ENCODE measurements at regions not wholly inside any gene's neighbourhood (a gene's known extent, or its start where the extent isn't known, plus 50 kb on each side); places are given as distances from the start of the nearest gene placed in this dataset.

GRCh38 chrX:9362363-9362928, 102.4 kb upstream of the TBL1X start:
- Histone ChIP-seq H3K79me2 (replicated peaks; ENCODE audit: insufficient read depth) (no peaks in the 10 kb centered on the region), H3F3A (replicated peaks; ENCODE audit: low read depth) (no peaks in the 10 kb centered on the region), H3K4me1 (ENCODE audit: insufficient read depth) (no peaks in the 10 kb centered on the region), H3K36me3 (ENCODE audit: insufficient read depth) (no peaks in the 10 kb centered on the region), H2AFZ (no peak overlapping the region), H3K9me2 (ENCODE audit: insufficient read depth) (no peaks in the 10 kb centered on the region), H3K4me3 (no peak overlapping the region), H4K20me1 (replicated peaks; ENCODE audit: insufficient read depth) (no peaks in the 10 kb centered on the region), H3K4me2 (no peak overlapping the region), H3K27ac (ENCODE audit: low read depth) (no peak overlapping the region), H3K27me3 (ENCODE audit: insufficient read depth) (no peaks in the 10 kb centered on the region)
- Mint-ChIP-seq H3K4me3 (no peak overlapping the region), H3K36me3 (ENCODE audit: low read depth) (no peaks in the 10 kb centered on the region), H3K27ac (no peak overlapping the region), H3K4me1 (no peaks in the 10 kb centered on the region), H3K9me3 (no peaks in the 10 kb centered on the region), H3K27me3 (ENCODE audit: insufficient read depth, low read depth, poor library complexity) (peaks cover 2% of the 10 kb centered on the region)
- ATAC-seq (no peak), DNase-seq (ENCODE audit: low spot score) (no peak)
- TF ChIP-seq CREB1 (CRISPR knock-in tag; IDR thresholded peaks at IDR 0.05; ENCODE audit: low read depth): no peak
- no peak for TF ChIP-seq EZH2 (IDR thresholded peaks at IDR 0.05; ENCODE audit: low read depth, unreplicated experiment)
- TF ChIP-seq EZH2phosphoT487 (IDR thresholded peaks at IDR 0.05; ENCODE audit: unreplicated experiment): no peak
- no peak for TF ChIP-seq STAT1 (IDR thresholded peaks at IDR 0.05; ENCODE audit: unreplicated experiment)
- TF ChIP-seq, protein P1, sequence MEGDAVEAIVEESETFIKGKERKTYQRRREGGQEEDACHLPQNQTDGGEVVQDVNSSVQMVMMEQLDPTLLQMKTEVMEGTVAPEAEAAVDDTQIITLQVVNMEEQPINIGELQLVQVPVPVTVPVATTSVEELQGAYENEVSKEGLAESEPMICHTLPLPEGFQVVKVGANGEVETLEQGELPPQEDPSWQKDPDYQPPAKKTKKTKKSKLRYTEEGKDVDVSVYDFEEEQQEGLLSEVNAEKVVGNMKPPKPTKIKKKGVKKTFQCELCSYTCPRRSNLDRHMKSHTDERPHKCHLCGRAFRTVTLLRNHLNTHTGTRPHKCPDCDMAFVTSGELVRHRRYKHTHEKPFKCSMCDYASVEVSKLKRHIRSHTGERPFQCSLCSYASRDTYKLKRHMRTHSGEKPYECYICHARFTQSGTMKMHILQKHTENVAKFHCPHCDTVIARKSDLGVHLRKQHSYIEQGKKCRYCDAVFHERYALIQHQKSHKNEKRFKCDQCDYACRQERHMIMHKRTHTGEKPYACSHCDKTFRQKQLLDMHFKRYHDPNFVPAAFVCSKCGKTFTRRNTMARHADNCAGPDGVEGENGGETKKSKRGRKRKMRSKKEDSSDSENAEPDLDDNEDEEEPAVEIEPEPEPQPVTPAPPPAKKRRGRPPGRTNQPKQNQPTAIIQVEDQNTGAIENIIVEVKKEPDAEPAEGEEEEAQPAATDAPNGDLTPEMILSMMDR (conservative IDR thresholded peaks at IDR 0.05; ENCODE audit: low read depth in 2 of 2): no peak
- no peak for TF ChIP-seq NANOG (IDR thresholded peaks at IDR 0.05; ENCODE audit: borderline replicate concordance)
- no peak for TF ChIP-seq ETS1 (IDR thresholded peaks at IDR 0.05)
- no peak for TF ChIP-seq ZNF114 (CRISPR knock-in tag; IDR thresholded peaks at IDR 0.05)
- no peak for TF ChIP-seq JUNB (IDR thresholded peaks at IDR 0.05; ENCODE audit: unreplicated experiment)
- TF ChIP-seq, protein P2, sequence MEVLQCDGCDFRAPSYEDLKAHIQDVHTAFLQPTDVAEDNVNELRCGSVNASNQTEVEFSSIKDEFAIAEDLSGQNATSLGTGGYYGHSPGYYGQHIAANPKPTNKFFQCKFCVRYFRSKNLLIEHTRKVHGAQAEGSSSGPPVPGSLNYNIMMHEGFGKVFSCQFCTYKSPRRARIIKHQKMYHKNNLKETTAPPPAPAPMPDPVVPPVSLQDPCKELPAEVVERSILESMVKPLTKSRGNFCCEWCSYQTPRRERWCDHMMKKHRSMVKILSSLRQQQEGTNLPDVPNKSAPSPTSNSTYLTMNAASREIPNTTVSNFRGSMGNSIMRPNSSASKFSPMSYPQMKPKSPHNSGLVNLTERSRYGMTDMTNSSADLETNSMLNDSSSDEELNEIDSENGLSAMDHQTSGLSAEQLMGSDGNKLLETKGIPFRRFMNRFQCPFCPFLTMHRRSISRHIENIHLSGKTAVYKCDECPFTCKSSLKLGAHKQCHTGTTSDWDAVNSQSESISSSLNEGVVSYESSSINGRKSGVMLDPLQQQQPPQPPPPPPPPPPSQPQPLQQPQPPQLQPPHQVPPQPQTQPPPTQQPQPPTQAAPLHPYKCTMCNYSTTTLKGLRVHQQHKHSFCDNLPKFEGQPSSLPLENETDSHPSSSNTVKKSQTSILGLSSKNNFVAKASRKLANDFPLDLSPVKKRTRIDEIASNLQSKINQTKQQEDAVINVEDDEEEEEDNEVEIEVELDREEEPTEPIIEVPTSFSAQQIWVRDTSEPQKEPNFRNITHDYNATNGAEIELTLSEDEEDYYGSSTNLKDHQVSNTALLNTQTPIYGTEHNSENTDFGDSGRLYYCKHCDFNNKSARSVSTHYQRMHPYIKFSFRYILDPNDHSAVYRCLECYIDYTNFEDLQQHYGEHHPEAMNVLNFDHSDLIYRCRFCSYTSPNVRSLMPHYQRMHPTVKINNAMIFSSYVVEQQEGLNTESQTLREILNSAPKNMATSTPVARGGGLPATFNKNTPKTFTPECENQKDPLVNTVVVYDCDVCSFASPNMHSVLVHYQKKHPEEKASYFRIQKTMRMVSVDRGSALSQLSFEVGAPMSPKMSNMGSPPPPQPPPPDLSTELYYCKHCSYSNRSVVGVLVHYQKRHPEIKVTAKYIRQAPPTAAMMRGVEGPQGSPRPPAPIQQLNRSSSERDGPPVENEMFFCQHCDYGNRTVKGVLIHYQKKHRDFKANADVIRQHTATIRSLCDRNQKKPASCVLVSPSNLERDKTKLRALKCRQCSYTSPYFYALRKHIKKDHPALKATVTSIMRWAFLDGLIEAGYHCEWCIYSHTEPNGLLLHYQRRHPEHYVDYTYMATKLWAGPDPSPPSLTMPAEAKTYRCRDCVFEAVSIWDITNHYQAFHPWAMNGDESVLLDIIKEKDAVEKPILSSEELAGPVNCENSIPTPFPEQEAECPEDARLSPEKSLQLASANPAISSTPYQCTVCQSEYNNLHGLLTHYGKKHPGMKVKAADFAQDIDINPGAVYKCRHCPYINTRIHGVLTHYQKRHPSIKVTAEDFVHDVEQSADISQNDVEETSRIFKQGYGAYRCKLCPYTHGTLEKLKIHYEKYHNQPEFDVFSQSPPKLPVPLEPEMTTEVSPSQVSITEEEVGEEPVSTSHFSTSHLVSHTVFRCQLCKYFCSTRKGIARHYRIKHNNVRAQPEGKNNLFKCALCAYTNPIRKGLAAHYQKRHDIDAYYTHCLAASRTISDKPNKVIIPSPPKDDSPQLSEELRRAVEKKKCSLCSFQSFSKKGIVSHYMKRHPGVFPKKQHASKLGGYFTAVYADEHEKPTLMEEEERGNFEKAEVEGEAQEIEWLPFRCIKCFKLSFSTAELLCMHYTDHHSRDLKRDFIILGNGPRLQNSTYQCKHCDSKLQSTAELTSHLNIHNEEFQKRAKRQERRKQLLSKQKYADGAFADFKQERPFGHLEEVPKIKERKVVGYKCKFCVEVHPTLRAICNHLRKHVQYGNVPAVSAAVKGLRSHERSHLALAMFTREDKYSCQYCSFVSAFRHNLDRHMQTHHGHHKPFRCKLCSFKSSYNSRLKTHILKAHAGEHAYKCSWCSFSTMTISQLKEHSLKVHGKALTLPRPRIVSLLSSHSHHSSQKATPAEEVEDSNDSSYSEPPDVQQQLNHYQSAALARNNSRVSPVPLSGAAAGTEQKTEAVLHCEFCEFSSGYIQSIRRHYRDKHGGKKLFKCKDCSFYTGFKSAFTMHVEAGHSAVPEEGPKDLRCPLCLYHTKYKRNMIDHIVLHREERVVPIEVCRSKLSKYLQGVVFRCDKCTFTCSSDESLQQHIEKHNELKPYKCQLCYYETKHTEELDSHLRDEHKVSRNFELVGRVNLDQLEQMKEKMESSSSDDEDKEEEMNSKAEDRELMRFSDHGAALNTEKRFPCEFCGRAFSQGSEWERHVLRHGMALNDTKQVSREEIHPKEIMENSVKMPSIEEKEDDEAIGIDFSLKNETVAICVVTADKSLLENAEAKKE (CRISPR knock-in tag; IDR thresholded peaks at IDR 0.05): no peak
- TF ChIP-seq POLR2AphosphoS5 (IDR thresholded peaks at IDR 0.05; ENCODE audit: low read depth): no peak
- TF ChIP-seq ZNF331 (CRISPR knock-in tag; IDR thresholded peaks at IDR 0.05; ENCODE audit: low read depth): no peak
- TF ChIP-seq REST (IDR thresholded peaks at IDR 0.05; ENCODE audit: unreplicated experiment): no peak

All from GM23338 (cell line).